Mesenchymal stem cell (in vitro differentiated cells and primary cell): ENCODE measurements at regions not wholly inside any gene's neighbourhood (a gene's known extent, or its start where the extent isn't known, plus 50 kb on each side); places are given as distances from the start of the nearest gene placed in this dataset.

ENCODE experiments used
- DNase-seq: peaks from one replicate; pipeline ENCODE4 v3.0.0-alpha.2; 2013
- H2AFZ ChIP-seq: one replicate; pipeline ENCODE4 v1.6.1; 2013; ENCODE audit warnings: low read depth, mild to moderate bottlenecking, control low read depth, inconsistent platforms, low read length, moderate library complexity
- H2AK5ac ChIP-seq: 2 replicates; pipeline ENCODE4 v1.6.1; 2013; ENCODE audit warnings: low read length, moderate library complexity, mild to moderate bottlenecking, inconsistent platforms; ENCODE audit not compliant: severe bottlenecking
- H2BK120ac ChIP-seq: one replicate; pipeline ENCODE4 v1.6.1; 2013; ENCODE audit warnings: low read depth, mild to moderate bottlenecking, inconsistent platforms, low read length, moderate library complexity
- H2BK12ac ChIP-seq, 2 experiments: one replicate each; pipeline ENCODE4 v1.6.1; 2013; ENCODE audit warnings: inconsistent platforms in 2 of 2, low read length in 2 of 2, mild to moderate bottlenecking in 2 of 2, moderate library complexity in 2 of 2, control low read depth in 1 of 2
- H2BK15ac ChIP-seq: one replicate; pipeline ENCODE4 v1.6.1; 2013; ENCODE audit warnings: mild to moderate bottlenecking, low read depth, inconsistent platforms; ENCODE audit not compliant: poor library complexity, severe bottlenecking
- H2BK5ac ChIP-seq: 2 replicates; pipeline ENCODE4 v1.6.1; 2013; ENCODE audit warnings: low read depth, mild to moderate bottlenecking, low read length, control low read depth, inconsistent platforms; ENCODE audit not compliant: poor library complexity, severe bottlenecking
- H3K14ac ChIP-seq, 2 experiments: one replicate each; pipeline ENCODE4 v1.6.1; 2013; ENCODE audit warnings: inconsistent platforms in 2 of 2, low read length in 2 of 2, control low read depth in 1 of 2, mild to moderate bottlenecking in 1 of 2, moderate library complexity in 1 of 2
- H3K18ac ChIP-seq, 2 experiments: one replicate each; pipeline ENCODE4 v1.6.1; 2013; ENCODE audit warnings: inconsistent platforms in 2 of 2, low read length in 2 of 2, control low read depth in 1 of 2, low read depth in 1 of 2, mild to moderate bottlenecking in 1 of 2
- H3K23ac ChIP-seq, 2 experiments: one replicate each; pipeline ENCODE4 v1.6.1; 2013; ENCODE audit warnings: inconsistent platforms in 2 of 2, low read length in 2 of 2, mild to moderate bottlenecking in 2 of 2, moderate library complexity in 2 of 2, control low read depth in 1 of 2
- H3K27ac ChIP-seq: 2 replicates; pipeline ENCODE4 v1.5.1; 2013; ENCODE audit warnings: mild to moderate bottlenecking, moderate library complexity, low read length, control low read depth, inconsistent platforms; ENCODE audit not compliant: poor library complexity, severe bottlenecking
- H3K27me3 ChIP-seq, 2 experiments: 2 replicates each; pipeline versions ENCODE4 v1.6.1 to v1.7.0; 2013; ENCODE audit warnings: low read length in 2 of 2, mild to moderate bottlenecking in 2 of 2, moderate library complexity in 2 of 2, control low read depth in 1 of 2, inconsistent platforms in 1 of 2; ENCODE audit not compliant: control insufficient read depth in 1 of 2, insufficient read depth in 1 of 2
- H3K36me3 ChIP-seq, 2 experiments: 2 replicates each; pipeline versions ENCODE4 v1.6.1 to v1.7.0; 2013; ENCODE audit warnings: low read length in 2 of 2, control low read depth in 1 of 2, inconsistent platforms in 1 of 2, low read depth in 1 of 2, mild to moderate bottlenecking in 1 of 2; ENCODE audit not compliant: insufficient read depth in 2 of 2, control insufficient read depth in 1 of 2
- H3K4ac ChIP-seq, 2 experiments: one replicate each; pipeline ENCODE4 v1.6.1; 2013; ENCODE audit warnings: inconsistent platforms in 2 of 2, low read length in 2 of 2, mild to moderate bottlenecking in 2 of 2, moderate library complexity in 2 of 2, control low read depth in 1 of 2, low read depth in 1 of 2
- H3K4me1 ChIP-seq: 2 replicates; pipeline ENCODE4 v1.6.1; 2013; ENCODE audit warnings: low read depth, low read length, control low read depth; ENCODE audit not compliant: control insufficient read depth, insufficient read depth
- H3K4me2 ChIP-seq: 2 replicates; pipeline ENCODE4 v1.6.1; 2013; ENCODE audit warnings: low read length, mild to moderate bottlenecking, inconsistent platforms; ENCODE audit not compliant: poor library complexity, severe bottlenecking
- H3K4me3 ChIP-seq, 2 experiments: 2 replicates each; pipeline versions ENCODE4 v1.5.1 to v1.7.0; 2013; ENCODE audit warnings: low read length in 2 of 2, mild to moderate bottlenecking in 2 of 2, control low read depth in 1 of 2, low read depth in 1 of 2; ENCODE audit not compliant: insufficient read depth in 1 of 2
- H3K79me1 ChIP-seq: replicated peaks from 2 replicates; pipeline ENCODE4 v1.6.1; 2013; ENCODE audit warnings: mild to moderate bottlenecking, control low read depth, low read length, inconsistent platforms; ENCODE audit not compliant: poor library complexity, severe bottlenecking
- H3K9ac ChIP-seq: 2 replicates; pipeline ENCODE4 v1.7.0; 2013; ENCODE audit warnings: mild to moderate bottlenecking, low read length, moderate library complexity
- H3K9me3 ChIP-seq: 2 replicates; pipeline ENCODE4 v1.7.0; 2013; ENCODE audit warnings: mild to moderate bottlenecking, low read length; ENCODE audit not compliant: control insufficient read depth
- H4K8ac ChIP-seq: one replicate; pipeline ENCODE4 v1.6.1; 2013; ENCODE audit warnings: inconsistent platforms, mild to moderate bottlenecking, low read length, moderate library complexity
- H4K91ac ChIP-seq: one replicate; pipeline ENCODE4 v1.6.1; 2013; ENCODE audit warnings: mild to moderate bottlenecking, low read length, inconsistent platforms
- WGBS: methylation state at CpG from one replicate; pipeline ENCODE4 v1.1.7; 2013; ENCODE audit warnings: mixed read lengths; 5-methylcytosine and 5-hydroxymethylcytosine counted together

GRCh38 chr1:5644281-5645134 lies 347.7 kb downstream of the NPHP4 start:
- no peak overlapping the region for H2AK5ac ChIP-seq
- H3K79me1 ChIP-seq: no peaks in the 10 kb centered on the region
- H4K91ac ChIP-seq: no peak overlapping the region
- H3K27ac ChIP-seq: no peak overlapping the region
- H3K4me2 ChIP-seq: no peak overlapping the region
- H3K14ac ChIP-seq: no peak overlapping the region
- no peak overlapping the region for H3K4ac ChIP-seq
- no peaks in the 10 kb centered on the region for H3K4me1 ChIP-seq
- H2AFZ ChIP-seq: no peak overlapping the region
- no peak overlapping the region for H3K4me3 ChIP-seq
- no peak overlapping the region for H3K18ac ChIP-seq
- WGBS: 76% methylated on average over 12 of the region's 12 CpGs
- H3K9ac ChIP-seq: no peak overlapping the region
- no peaks in the 10 kb centered on the region for H3K27me3 ChIP-seq
- no peaks in the 10 kb centered on the region for H3K36me3 ChIP-seq
- no peak overlapping the region for H2BK120ac ChIP-seq
- no peak overlapping the region for H3K23ac ChIP-seq
- peaks cover 10% of the 10 kb centered on the region for H3K9me3 ChIP-seq
- no peak overlapping the region for H2BK5ac ChIP-seq
- no peak overlapping the region for H4K8ac ChIP-seq
- no peak overlapping the region for H2BK15ac ChIP-seq
- no peak overlapping the region for H2BK12ac ChIP-seq
- DNase-seq: no peak

DNA sequence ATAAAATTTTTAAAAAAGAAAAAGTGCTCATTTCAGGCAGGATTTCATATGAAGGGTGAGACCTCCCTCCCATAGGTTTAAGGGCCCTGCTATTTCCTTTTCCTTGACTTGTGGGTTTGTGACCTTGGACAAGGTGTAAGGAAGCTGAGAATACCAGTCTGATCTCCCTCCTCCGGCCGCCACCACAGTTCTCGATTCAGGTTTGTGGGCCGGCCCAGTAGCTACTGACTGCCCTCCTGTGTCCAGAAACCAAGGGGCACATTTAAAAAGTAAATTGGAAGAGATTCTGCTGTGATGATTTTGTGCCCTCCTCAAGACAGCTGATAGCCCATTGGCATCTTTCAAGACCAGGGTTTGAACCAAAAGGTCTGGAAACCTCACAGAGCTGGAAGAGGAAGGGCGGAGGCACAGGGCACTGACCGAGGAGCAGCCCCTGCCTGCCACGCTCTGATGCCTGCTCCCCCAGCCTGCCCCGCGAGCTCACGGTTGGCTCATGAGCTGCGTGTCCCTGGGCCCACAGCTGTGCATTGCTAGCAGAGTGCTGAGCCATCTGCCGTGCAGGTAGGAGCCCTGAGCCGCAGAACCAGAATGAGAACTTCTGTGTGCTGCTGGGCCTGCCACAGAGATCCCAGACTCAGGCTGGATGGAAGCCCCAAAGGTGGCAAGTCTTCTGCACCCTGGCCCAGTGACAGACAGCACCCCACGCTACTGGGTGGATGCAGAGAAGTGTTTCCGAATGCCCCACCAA lies 348.7 kb downstream of the NPHP4 start:
- no peak overlapping the region for H3K18ac ChIP-seq
- no peak overlapping the region for H2BK120ac ChIP-seq
- H3K79me1 ChIP-seq: no peaks in the 10 kb centered on the region
- H3K27ac ChIP-seq: no peak overlapping the region
- WGBS: 80% methylated on average over 15 of the region's 15 CpGs
- no peak overlapping the region for H3K23ac ChIP-seq
- H3K4me1 ChIP-seq: no peaks in the 10 kb centered on the region
- no peaks in the 10 kb centered on the region for H3K36me3 ChIP-seq
- no peak overlapping the region for H2AK5ac ChIP-seq
- H3K9me3 ChIP-seq: peaks cover 10% of the 10 kb centered on the region
- H3K4ac ChIP-seq: no peak overlapping the region
- H4K8ac ChIP-seq: no peak overlapping the region
- H2BK12ac ChIP-seq: no peak overlapping the region
- H3K27me3 ChIP-seq: no peaks in the 10 kb centered on the region
- no peak overlapping the region for H2BK15ac ChIP-seq
- no peak overlapping the region for H3K4me3 ChIP-seq
- no peak overlapping the region for H3K4me2 ChIP-seq
- no peak overlapping the region for H2BK5ac ChIP-seq
- no peak overlapping the region for H3K9ac ChIP-seq
- DNase-seq: no peak
- no peak overlapping the region for H3K14ac ChIP-seq
- no peak overlapping the region for H2AFZ ChIP-seq
- H4K91ac ChIP-seq: no peak overlapping the region

GRCh38 chr1:5640845-5641244 lies 351.4 kb downstream of the NPHP4 start:
- H3K4me2 ChIP-seq: no peak overlapping the region
- no peak overlapping the region for H2BK5ac ChIP-seq
- no peak for DNase-seq
- H2AFZ ChIP-seq: no peak overlapping the region
- no peaks in the 10 kb centered on the region for H3K79me1 ChIP-seq
- no peak overlapping the region for H3K18ac ChIP-seq
- no peak overlapping the region for H2AK5ac ChIP-seq
- peaks cover 9% of the 10 kb centered on the region for H3K9me3 ChIP-seq
- H2BK15ac ChIP-seq: no peak overlapping the region
- no peak overlapping the region for H3K14ac ChIP-seq
- no peak overlapping the region for H3K4ac ChIP-seq
- no peak overlapping the region for H4K8ac ChIP-seq
- H3K9ac ChIP-seq: no peak overlapping the region
- H4K91ac ChIP-seq: no peak overlapping the region
- no peaks in the 10 kb centered on the region for H3K27me3 ChIP-seq
- H2BK120ac ChIP-seq: no peak overlapping the region
- 68% methylated on average over 6 of the region's 6 CpGs for WGBS
- no peak overlapping the region for H3K27ac ChIP-seq
- no peak overlapping the region for H3K4me3 ChIP-seq
- no peaks in the 10 kb centered on the region for H3K4me1 ChIP-seq
- no peak overlapping the region for H2BK12ac ChIP-seq
- no peaks in the 10 kb centered on the region for H3K36me3 ChIP-seq
- no peak overlapping the region for H3K23ac ChIP-seq

GRCh38 chr1:5639106-5639722 lies 353.0 kb downstream of the NPHP4 start:
- Histone ChIP-seq H2AFZ (no peak overlapping the region), H2BK5ac (no peak overlapping the region), H3K36me3 (no peaks in the 10 kb centered on the region), H3K4me2 (no peak overlapping the region), H3K4ac (no peak overlapping the region), H2BK12ac (no peak overlapping the region), H3K18ac (no peak overlapping the region), H3K4me3 (no peak overlapping the region), H3K9ac (no peak overlapping the region), H3K27me3 (no peaks in the 10 kb centered on the region), H3K23ac (no peak overlapping the region), H3K9me3 (no peaks in the 10 kb centered on the region), H2AK5ac (no peak overlapping the region), H3K14ac (no peak overlapping the region), H3K4me1 (no peaks in the 10 kb centered on the region), H3K79me1 (no peaks in the 10 kb centered on the region), H4K91ac (no peak overlapping the region), H3K27ac (no peak overlapping the region), H2BK120ac (no peak overlapping the region), H2BK15ac (no peak overlapping the region), H4K8ac (no peak overlapping the region)
- WGBS: 52% methylated on average over 5 of the region's 5 CpGs
- DNase-seq: no peak
